Astrocyte (in vitro differentiated cells and primary cell): ENCODE measurements at regions not wholly inside any gene's neighbourhood (a gene's known extent, or its start where the extent isn't known, plus 50 kb on each side); places are given as distances from the start of the nearest gene placed in this dataset.

Source experiments
- DNase-seq: peaks from one replicate; pipeline ENCODE4 v3.0.0-alpha.2; 2010; ENCODE audit warnings: low read depth
- FAIRE-seq: peaks from 2 replicates; lab custom pipeline; 2011; peaks lifted over from hg19 to GRCh38; lab: Jason Lieb, UNC
- H2AFZ ChIP-seq: 2 replicates; pipeline ENCODE4 v1.6.0; 2012; ENCODE audit warnings: low read depth, low read length, inconsistent platforms
- H3K27ac ChIP-seq: 2 replicates; pipeline ENCODE4 v1.5.1; 2011; ENCODE audit warnings: low read depth, low read length, inconsistent platforms
- H3K27me3 ChIP-seq: 2 replicates; pipeline ENCODE4 v1.6.0; 2011; ENCODE audit warnings: low read length, inconsistent platforms; ENCODE audit not compliant: insufficient read depth
- H3K36me3 ChIP-seq: 2 replicates; pipeline ENCODE4 v1.5.1; 2011; ENCODE audit warnings: low read length, inconsistent platforms; ENCODE audit not compliant: insufficient read depth
- H3K4me1 ChIP-seq: 2 replicates; pipeline ENCODE4 v1.5.1; 2011; ENCODE audit warnings: low read length, inconsistent platforms; ENCODE audit not compliant: insufficient read depth
- H3K4me2 ChIP-seq: 2 replicates; pipeline ENCODE4 v1.6.0; 2012; ENCODE audit warnings: low read length, inconsistent platforms
- H3K4me3 ChIP-seq: 2 replicates; pipeline ENCODE4 v1.5.1; 2011; ENCODE audit warnings: low read depth, mild to moderate bottlenecking, low read length, inconsistent platforms; ENCODE audit not compliant: insufficient read depth
- H3K79me2 ChIP-seq: 2 replicates; pipeline ENCODE4 v1.6.0; 2012; ENCODE audit warnings: mild to moderate bottlenecking, low read length, inconsistent platforms; ENCODE audit not compliant: insufficient read depth
- H3K9ac ChIP-seq: 2 replicates; pipeline ENCODE4 v1.6.0; 2012; ENCODE audit warnings: mild to moderate bottlenecking, low read length, inconsistent platforms
- H3K9me3 ChIP-seq: 2 replicates; pipeline ENCODE4 v1.5.1; 2012; ENCODE audit warnings: low read depth, mild to moderate bottlenecking, low read length, inconsistent platforms; ENCODE audit not compliant: insufficient read depth
- H4K20me1 ChIP-seq: 2 replicates; pipeline ENCODE4 v1.6.0; 2012; ENCODE audit warnings: low read length, inconsistent platforms; ENCODE audit not compliant: insufficient read depth
- H3K27ac Mint-ChIP-seq: one replicate; pipeline ENCODE4 v1.8.0; 2021; ENCODE audit warnings: mild to moderate bottlenecking, mixed read lengths; ENCODE audit not compliant: unreplicated experiment
- H3K27me3 Mint-ChIP-seq: one replicate; pipeline ENCODE4 v1.8.0; 2021; ENCODE audit warnings: low read depth, mixed read lengths; ENCODE audit not compliant: unreplicated experiment
- H3K36me3 Mint-ChIP-seq: one replicate; pipeline ENCODE4 v1.8.0; 2021; ENCODE audit warnings: low read depth, mixed read lengths; ENCODE audit not compliant: unreplicated experiment
- H3K4me1 Mint-ChIP-seq: one replicate; pipeline ENCODE4 v1.8.0; 2021; ENCODE audit warnings: low read depth, mixed read lengths; ENCODE audit not compliant: unreplicated experiment
- H3K4me3 Mint-ChIP-seq: one replicate; pipeline ENCODE4 v1.8.0; 2021; ENCODE audit warnings: mild to moderate bottlenecking, moderate library complexity, mixed read lengths; ENCODE audit not compliant: unreplicated experiment
- H3K9me3 Mint-ChIP-seq: one replicate; pipeline ENCODE4 v1.8.0; 2021; ENCODE audit warnings: mild to moderate bottlenecking, mixed read lengths; ENCODE audit not compliant: unreplicated experiment
- EZH2 ChIP-seq: IDR thresholded peaks from 2 replicates; pipeline ENCODE4 v1.6.1; 2012; ENCODE audit warnings: mild to moderate bottlenecking, low read length, inconsistent platforms; ENCODE audit not compliant: insufficient read depth
- TF ChIP-seq, protein P1 (sequence below): IDR thresholded peaks from 2 replicates; pipeline ENCODE4 v1.5.1; 2011; ENCODE audit warnings: low read depth, mild to moderate bottlenecking, inconsistent platforms, low read length, moderate library complexity; ENCODE audit not compliant: insufficient read depth

DNA sequence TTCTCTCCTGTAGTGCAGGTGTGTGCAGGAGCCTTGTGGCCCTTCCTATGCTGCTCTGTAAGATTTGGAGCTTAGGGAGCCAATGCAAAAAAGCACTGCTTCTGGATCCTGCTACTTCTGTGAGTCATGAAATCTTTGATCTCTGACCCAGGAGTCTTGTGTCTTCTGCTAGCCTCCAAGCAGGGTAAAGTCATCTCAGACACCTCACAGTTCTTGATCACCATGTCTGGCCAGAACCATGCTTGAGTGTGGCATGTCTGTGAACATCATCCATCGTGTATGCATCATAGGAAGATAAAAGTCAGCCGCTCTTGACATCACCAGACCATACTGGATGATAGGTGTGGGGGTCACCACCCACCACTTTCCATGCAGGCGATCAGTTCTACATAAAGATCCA, 247.8 kb downstream of the RPLP1 start:
- Mint-ChIP-seq H3K27me3 (peaks cover 60% of the 10 kb centered on the region), H3K27ac (no peak overlapping the region), H3K4me3 (no peak overlapping the region), H3K9me3 (peaks cover 13% of the 10 kb centered on the region), H3K36me3 (peaks cover 5% of the 10 kb centered on the region), H3K4me1 (peaks cover 5% of the 10 kb centered on the region)
- Histone ChIP-seq H2AFZ (no peak overlapping the region), H3K4me1 (no peaks in the 10 kb centered on the region), H3K9me3 (peaks cover 3% of the 10 kb centered on the region), H4K20me1 (no peaks in the 10 kb centered on the region), H3K4me2 (no peak overlapping the region), H3K9ac (no peak overlapping the region), H3K27ac (no peak overlapping the region), H3K27me3 (no peaks in the 10 kb centered on the region), H3K36me3 (no peaks in the 10 kb centered on the region), H3K79me2 (no peaks in the 10 kb centered on the region), H3K4me3 (no peak overlapping the region)
- TF ChIP-seq, protein P1, sequence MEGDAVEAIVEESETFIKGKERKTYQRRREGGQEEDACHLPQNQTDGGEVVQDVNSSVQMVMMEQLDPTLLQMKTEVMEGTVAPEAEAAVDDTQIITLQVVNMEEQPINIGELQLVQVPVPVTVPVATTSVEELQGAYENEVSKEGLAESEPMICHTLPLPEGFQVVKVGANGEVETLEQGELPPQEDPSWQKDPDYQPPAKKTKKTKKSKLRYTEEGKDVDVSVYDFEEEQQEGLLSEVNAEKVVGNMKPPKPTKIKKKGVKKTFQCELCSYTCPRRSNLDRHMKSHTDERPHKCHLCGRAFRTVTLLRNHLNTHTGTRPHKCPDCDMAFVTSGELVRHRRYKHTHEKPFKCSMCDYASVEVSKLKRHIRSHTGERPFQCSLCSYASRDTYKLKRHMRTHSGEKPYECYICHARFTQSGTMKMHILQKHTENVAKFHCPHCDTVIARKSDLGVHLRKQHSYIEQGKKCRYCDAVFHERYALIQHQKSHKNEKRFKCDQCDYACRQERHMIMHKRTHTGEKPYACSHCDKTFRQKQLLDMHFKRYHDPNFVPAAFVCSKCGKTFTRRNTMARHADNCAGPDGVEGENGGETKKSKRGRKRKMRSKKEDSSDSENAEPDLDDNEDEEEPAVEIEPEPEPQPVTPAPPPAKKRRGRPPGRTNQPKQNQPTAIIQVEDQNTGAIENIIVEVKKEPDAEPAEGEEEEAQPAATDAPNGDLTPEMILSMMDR = no peak
- TF ChIP-seq EZH2 = no peak
- DNase-seq (no peak), FAIRE-seq (no peak)

DNA sequence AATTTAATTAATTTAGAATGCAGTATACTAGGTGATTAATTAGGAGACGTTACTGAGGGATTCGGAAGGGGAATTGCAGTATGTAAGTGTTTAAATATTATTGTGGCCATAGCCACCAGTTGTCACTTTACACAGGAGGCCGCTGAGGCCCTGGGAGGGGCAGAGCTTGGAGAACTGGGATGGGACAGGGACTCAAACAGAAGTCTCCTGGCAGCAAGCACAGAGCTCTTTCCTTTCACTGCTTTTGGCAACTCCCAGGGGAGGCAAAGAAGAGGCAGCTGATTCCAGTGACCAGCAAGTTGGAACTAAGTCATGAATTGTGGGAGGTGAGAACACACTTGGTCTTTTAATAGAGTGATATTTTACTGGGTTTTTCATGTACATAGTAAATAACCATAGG, 248.6 kb downstream of the RPLP1 start:
- TF ChIP-seq, protein P1 = no peak
- TF ChIP-seq EZH2 = no peak
- Histone ChIP-seq H3K9me3 (peaks cover 3% of the 10 kb centered on the region), H3K27me3 (no peaks in the 10 kb centered on the region), H3K4me1 (no peaks in the 10 kb centered on the region), H3K27ac (no peak overlapping the region), H3K4me2 (no peak overlapping the region), H2AFZ (no peak overlapping the region), H3K36me3 (no peaks in the 10 kb centered on the region), H3K9ac (no peak overlapping the region), H4K20me1 (no peaks in the 10 kb centered on the region), H3K79me2 (no peaks in the 10 kb centered on the region), H3K4me3 (no peak overlapping the region)
- FAIRE-seq (no peak), DNase-seq (no peak)
- H3K36me3 Mint-ChIP-seq = peaks cover 2% of the 10 kb centered on the region
- H3K27ac Mint-ChIP-seq = no peak overlapping the region
- H3K4me1 Mint-ChIP-seq = peaks cover 5% of the 10 kb centered on the region
- peaks cover 14% of the 10 kb centered on the region for H3K9me3 Mint-ChIP-seq
- no peak overlapping the region for H3K4me3 Mint-ChIP-seq
- H3K27me3 Mint-ChIP-seq = peaks cover 53% of the 10 kb centered on the region

DNA sequence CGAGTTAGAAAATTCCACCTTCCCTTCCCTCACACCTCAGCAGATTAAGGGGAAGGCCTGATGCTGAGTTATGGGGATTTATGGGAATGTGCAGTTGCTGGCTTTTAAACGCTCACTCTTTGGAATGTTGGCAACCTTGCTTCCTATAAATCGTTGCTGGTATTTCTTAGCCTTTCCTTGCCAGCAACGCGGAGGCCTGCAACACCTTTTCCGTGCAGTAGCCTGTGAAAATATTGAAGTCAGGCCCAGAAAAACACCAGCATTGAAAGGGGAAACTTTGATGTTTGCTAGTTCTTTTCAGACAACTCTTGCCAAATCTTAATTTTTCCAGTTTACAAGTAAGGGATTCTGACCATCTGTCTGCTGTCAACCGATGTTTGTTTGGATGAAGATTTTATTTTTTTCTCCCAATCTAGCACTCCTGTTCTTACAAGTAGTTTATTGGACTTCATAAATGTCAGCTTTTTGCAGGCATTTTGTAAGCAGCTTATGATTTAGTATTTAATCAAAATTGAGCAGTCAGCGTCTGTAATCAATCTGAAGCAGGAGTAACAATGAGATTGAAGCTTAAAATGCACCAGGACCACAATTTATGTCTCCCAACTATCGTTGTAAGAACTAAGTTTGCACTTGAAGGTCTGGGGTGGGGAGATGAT, 251.0 kb downstream of the RPLP1 start:
- Histone ChIP-seq H3K4me3 (no peak overlapping the region), H3K4me2 (no peak overlapping the region), H3K9ac (no peak overlapping the region), H3K27me3 (no peaks in the 10 kb centered on the region), H3K27ac (no peak overlapping the region), H3K9me3 (peaks cover 3% of the 10 kb centered on the region), H3K79me2 (no peaks in the 10 kb centered on the region), H3K36me3 (no peaks in the 10 kb centered on the region), H2AFZ (no peak overlapping the region), H3K4me1 (no peaks in the 10 kb centered on the region), H4K20me1 (no peaks in the 10 kb centered on the region)
- Mint-ChIP-seq H3K4me3 (no peak overlapping the region), H3K36me3 (peaks cover 2% of the 10 kb centered on the region), H3K27ac (no peak overlapping the region), H3K4me1 (peaks cover 5% of the 10 kb centered on the region), H3K27me3 (peaks cover 39% of the 10 kb centered on the region), H3K9me3 (peaks cover 28% of the 10 kb centered on the region)
- no peak for TF ChIP-seq EZH2
- TF ChIP-seq, protein P1 = no peak
- DNase-seq (peak; percentile 80), FAIRE-seq (no peak)
